ENCODE measurements at regions not wholly inside any gene's neighbourhood (a gene's known extent, or its start where the extent isn't known, plus 50 kb on each side); places are given as distances from the start of the nearest gene placed in this dataset.
"Not testable (repeated sequence)": the region's sequence is repeated elsewhere in the genome, so short reads cannot be mapped to it uniquely, and the experiment has no call there.

DNA sequence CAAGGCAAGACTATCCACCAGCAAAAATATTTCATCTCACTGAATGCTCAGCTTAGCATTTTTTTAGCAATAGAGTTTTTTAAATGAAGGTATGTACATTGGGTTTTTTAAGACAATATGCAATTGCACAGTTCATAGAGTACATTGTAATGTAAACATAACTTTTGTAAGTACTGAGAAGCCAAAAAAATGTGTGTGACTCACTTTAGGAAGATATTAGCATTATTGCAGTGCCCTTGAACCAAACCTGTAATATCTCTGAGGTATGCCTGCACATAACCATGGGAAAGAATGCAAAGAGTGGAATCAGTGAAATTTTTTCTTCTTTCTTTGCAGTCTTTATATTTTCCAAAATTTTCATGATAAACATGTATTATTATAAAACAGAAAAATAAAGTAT, 1533.3 kb upstream of the WWC1 start:
- no peak for DNase-seq

DNA sequence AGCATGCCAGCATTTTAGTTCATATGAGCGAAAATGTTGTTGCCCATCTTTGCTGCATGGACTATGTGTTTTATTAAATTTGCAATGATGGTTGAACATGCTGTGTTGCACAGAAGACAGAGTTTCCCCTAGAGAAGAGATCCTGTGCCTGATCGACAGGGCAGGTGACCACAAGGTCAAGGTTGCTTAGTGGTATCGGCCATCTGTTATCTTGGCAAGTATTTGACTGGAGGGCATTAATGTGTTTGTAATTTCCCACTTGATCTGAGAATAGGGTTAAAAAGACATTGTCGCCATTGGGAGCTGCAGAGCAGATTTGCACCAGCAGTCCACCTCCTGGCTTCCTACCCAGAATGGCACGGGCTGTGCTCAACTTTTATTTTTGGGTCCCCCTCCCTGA, 1523.6 kb upstream of the WWC1 start:
- DNase-seq, result no peak

DNA sequence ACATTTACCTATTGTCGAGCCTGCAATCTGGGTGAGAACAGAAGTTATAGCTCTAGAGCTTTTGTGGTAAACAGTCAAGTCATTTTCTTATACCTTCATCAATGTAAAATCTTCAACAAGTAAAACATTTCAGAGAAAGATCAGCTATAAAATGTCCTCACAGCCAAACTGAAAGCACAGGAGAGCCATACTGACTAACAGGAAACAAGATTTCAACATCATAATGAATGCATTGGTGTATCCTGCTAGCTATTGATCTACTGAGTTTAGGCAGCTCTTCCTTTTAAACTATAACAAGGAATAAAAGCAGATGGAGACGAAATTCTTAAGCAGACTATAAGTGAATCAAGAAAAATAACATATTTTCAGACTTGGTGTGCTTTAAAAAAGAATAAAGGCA, 1522.9 kb upstream of the WWC1 start:
- no peak for DNase-seq

DNA sequence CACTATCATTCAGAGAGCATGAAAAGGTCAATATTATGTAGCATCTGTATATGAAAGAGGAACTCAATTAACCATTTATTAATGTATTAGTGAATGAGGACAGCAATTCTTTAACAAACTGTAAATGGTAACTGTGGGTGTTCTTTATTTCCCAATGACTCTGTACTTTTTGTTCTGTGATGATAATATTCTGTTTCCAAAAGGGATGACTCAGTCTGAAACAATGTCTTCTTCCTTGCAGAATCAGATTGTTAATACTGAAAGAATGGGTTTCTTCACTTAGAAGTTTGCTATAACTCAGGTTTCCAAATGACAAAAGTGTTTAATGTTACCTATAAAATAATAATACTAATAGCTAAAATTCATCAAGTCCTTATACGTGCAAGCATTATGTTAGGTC, 1518.7 kb upstream of the WWC1 start:
- no peak for DNase-seq

DNA sequence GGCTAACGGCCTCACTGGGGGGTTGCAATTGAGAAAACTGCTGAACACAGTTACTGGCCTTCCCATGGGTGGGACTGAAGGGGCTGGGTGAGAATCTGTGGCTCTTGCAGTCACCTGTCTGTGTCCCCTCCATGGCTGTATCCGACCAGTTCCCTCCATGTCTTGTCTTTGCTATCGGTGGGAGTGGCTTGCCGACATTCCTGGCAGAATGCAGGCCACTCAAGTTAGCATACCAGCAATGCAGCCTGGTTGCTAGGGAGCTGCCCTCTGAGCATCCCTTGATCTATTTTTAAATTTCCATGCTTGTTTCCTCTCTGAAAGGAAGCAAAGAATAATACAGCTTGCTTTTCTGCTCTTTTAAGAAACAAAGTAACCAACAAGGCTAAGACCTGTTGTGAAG, 1509.7 kb upstream of the WWC1 start:
- no peak for DNase-seq

DNA sequence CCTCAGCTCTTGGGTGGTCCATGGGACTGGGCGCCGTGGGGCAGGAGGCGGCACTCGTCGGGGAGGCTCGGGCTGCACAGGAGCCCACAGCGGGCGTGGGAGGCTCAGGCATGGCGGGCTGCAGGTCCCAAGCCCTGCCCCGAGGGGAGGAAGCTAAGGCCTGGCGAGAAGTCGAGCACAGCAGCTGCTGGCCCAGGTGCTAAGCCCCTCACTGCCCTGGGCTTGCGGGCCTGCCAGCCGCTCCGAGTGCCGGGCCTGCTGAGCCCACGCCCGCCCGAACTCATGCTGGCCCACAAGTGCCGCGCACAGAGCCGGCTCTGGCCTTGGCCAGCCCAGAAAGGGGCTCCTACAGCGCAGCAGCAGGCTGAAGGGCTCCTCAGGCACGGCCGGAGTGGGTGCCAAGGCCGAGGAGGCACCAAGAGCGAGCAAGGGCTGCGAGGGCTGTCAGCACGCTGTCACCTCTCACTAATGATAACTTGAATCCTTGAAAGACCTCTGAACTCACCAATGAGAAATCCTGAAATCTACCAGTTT, 1506.8 kb upstream of the WWC1 start:
- DNase-seq, result no peak

DNA sequence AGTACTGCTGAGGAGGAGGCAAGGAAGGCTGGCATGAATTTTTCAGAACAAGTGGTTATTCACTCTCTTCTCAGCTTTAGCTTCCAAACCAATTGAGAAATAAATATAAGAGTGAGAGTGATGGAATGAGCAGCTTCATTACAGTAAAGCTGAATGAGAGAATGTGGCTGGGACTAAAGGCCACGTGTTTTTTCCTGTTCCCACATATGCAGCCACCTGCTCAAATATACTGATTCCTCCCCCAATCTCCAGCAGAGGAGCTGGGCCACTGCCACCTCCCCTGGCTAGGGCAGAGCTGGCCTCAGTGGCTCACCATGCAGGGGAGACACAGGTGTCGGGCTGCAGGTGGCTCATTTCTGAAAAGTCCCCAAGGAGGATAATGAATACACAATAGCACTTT, 1505.3 kb upstream of the WWC1 start:
- no peak for DNase-seq

DNA sequence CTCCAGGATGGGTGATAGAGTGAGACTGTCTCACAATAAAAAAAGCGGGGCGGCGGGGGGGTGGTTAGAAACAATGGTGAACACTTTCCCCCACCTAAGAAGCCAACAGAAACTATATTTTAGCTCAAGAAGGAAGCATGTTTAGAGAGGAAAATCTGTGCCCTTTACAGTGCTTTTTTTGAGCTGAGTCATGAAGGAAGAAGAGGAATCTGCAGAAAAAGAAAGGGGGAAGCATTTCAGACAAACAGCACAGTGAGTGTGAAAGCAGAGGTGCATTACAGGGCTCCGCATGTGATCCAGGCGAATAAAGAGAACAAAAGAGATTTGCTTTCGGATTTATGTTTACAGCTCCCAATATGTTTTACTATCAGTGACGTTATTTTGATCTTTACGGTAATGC, 1504.6 kb upstream of the WWC1 start:
- no peak for DNase-seq

DNA sequence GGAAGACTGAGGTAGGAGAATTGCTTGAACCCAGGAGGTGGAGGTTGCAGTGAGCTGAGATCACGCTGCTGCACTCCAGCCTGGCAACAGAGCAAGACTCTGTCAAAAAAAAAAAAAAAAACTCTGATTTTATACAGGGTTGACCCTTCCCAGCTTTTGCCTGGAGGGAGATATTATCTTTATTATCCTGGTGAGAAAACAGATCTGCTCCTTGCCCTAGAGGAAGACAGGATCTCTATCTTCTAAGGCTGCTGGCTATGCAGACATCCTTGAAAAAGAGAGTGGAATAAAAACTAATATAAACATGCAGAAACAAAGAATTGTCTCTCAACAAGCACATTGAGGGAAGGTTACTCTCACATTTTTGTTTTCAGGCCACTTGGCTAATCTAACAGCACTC, 1503.4 kb upstream of the WWC1 start:
- DNase-seq, result no peak

DNA sequence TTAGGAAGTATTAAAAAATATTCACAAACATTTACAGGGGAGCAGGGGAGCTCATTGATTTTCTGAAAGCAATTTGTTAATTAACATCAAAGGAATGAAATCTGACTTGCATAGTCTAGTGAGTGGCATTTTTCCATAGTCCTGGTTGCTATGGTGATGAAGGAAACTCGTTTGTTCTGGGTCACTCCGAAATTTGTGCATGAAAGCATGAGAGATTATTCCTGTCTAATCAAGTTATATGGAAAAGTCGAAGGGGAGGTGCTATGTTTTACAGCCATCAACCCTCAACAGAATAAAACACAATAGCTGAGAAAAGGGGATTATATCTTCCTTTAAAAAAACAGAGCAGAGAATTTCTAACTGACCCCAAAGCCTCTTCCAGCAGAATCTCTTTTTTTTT, 1495.7 kb upstream of the WWC1 start:
- no peak for DNase-seq

DNA sequence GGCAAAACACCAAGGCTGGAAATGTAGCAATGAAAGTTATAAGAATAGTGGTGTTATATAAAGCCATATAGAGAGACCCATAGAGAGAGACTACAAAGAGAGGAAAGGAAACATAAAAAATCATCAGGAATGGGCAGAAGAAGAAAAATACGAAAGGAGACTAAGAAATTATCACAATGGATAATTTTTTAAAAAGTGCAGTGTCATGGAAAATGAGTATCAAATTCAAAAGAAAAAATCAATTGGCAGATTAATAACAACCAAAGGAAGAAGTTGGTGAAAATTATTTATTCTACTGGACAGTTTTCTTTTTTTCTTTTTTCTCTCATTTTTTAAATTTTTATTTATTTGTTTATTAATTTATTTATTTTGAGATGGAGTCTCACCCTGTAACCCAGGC, 1488.4 kb upstream of the WWC1 start:
- no peak for DNase-seq

DNA sequence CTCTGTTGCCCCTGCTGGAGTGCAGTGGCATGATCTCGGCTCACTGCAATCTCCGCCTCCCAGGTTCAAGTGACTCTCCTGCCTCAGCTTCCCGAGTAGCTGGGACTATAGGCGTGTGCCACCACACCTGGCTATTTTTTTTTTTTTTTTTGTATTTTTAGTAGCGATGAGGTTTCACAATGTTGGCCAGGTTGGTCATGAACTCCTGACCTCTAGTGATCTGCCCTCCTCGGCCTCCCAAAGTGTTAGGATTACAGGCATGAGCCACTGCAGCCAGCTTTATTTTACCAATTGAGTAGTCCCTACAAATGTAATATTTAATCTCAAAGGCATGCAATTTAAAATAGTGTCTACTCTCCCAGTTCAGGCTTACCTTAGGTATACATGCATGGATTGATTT, 1487.2 kb upstream of the WWC1 start:
- not testable (repeated sequence) for DNase-seq

DNA sequence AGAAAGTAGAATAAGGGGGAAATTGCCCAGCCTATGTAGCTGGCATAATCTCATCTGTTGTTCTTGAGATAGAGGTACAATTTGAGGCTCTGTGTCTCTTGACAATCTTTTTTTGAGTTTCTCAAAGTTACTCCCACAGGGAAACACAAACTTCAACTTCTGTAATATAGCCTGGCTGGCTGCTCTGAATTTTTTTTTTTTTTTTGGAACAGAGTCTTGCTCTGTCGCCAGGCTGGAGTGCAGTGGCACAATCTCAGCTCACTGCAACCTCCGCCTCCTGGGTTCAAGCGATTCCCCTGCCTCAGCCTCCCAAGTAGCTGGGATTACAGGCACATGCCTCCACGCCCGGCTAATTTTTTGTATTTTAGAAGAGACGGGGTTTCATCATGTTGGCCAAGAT, 1486.8 kb upstream of the WWC1 start:
- not testable (repeated sequence) for DNase-seq

DNA sequence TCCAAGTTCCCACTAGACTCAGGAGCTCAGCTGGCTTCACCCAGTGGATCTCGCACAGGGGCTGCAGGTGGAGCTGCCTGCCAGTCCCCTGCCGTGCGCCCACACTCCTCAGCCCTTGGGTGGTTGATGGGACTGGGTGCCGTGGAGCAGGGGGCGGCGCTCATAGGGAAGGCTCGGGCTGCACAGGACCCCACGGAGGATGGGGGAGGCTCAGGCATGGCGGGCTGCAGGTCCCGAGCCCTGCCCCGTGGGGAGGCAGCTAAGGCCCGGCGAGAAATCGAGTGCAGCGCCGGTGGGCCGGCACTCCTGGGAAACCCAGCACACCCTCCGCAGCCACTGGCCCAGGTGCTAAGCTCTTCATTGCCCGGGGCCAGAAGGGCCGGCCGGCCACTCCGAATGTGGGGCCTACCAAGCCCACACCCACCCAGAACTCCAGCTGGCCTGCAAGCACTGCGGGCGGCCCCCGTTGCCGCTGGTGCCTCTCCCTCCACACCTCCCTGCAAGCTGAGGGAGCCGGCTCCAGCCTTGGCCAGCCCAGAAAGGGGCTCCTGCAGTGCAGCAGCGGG, 1481.3 kb upstream of the WWC1 start:
- not testable (repeated sequence) for DNase-seq

DNA sequence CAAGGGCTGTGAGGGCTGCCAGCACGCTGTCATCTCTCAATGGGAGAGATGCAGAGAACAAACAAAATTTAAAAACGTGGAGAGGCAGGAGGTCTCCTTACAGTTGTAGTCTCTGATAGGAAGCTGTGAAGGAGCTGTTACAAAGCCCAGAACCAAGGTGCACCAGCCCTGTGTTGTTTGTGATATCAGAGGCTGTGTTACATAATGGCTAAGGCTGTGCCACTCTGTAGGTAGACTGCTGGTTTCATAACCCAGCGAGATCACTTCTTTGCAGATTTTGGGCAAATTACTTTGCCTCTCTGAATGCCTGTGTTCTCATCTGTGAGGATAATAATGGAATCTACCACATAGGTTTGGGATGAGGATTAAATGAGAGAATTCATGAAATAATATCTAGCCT, 1480.7 kb upstream of the WWC1 start:
- DNase-seq, result no peak

DNA sequence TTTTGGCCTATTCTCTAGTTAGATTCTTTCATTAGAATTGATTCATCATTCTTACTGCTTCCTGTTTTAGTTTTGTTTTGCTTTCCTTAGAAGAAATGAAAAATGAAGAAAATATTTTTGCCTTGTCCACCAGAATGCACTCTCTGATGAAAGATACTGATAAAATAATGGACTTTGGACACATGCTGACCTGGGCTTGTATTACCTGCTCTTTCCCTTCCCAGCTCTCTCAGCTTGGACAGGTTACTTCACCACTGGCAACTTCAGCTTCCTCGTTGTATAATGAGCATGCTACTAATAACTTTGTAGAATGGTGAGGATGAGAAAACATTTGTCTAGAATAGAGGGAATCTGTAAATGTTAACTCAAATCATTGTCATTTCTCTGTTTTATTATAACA, 1468.1 kb upstream of the WWC1 start:
- no peak for DNase-seq

DNA sequence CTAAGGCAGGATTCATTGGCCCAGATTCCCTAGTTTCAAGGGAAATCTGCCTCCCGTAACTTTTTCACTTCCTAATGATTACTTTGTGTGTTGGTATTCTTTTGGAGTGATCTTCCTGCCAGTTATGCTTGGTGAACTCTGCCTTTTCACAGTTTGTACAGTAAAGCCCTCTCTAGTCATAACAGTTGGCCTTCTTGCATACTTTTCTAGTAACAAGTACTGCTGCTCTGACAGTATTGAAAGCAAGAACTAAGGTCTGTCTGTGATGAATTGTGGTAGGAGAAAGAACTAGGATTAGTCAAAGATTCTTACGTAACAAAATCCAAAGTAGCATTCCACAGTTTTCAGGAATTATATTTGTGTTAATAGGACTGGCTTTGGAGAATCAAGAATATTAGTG, 1457.2 kb upstream of the WWC1 start:
- no peak for DNase-seq

DNA sequence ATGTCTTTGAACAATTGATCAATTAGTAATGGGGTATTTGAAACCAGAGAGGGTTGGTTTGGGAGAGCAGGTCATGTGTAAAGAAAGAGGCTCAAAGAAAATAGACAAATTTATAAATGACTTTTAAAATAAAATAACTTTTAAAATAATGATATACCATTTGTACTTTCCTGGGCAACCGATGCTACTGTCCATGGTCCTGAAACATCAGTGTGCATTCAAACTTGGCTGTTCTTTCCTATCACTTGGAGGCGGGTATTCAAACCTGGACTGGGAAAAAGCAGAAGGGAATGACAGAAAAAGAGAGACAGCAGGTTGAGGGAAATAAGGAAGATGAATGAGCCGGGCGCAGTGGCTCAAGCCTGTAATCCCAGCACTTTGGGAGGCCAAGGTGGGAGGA, 1446.4 kb upstream of the WWC1 start:
- DNase-seq, result no peak

DNA sequence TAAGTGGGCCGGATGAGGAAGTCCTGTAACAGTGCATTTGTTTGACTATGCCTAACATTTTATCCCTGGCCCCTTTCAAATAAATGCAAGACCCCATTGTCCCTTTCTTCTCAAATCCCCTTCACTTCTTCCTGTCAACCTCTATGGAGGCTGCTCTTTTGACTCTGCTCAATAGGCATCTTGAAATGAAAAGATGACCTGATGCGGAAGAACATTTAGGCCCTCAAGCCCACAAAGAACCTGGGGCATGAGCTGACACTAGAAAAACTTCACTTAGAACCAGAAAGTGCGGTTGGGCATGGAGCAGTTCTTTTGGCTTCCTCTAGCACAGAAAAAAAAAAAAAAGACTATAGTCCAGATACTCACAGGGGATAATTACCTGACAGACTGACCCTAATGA, 1434.7 kb upstream of the WWC1 start:
- DNase-seq, result no peak

DNA sequence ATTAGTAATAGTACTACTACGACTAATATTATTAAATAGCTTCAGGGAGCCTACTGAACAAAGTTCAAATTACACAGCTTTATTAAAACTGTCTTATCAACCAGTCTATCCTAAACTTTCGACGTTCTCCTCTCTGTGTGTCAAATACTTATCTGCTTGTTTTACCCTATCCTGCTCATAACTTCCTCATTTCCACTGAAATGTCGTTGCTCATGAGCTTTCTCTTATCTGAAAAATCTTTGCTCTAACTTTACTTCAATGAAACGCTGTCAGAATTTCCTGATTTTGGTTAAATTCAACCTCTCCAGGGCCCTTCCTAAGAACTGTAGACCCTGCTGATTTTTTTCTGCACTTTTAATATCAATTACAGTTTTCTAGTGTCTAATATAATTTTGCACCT, 1431.0 kb upstream of the WWC1 start:
- DNase-seq, result no peak

DNA sequence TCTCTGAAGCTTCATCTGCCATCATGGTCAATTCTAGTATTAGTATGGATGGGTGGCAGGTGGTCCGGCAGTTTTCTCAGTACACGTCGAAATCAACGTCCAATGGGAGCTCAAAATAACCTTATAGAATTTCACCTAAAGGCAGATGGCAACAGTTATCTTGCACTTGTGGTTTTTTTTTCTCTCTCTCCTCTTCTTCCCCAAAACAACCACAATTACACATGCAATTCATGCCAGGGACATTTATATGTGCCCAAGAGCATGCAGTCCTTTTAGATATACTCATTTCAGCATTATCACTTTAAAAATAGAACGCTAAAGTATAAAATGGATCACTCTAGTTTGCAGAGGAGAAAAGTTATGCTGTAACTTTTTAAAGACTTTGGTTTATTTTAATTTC, 1428.9 kb upstream of the WWC1 start:
- DNase-seq, result no peak

DNA sequence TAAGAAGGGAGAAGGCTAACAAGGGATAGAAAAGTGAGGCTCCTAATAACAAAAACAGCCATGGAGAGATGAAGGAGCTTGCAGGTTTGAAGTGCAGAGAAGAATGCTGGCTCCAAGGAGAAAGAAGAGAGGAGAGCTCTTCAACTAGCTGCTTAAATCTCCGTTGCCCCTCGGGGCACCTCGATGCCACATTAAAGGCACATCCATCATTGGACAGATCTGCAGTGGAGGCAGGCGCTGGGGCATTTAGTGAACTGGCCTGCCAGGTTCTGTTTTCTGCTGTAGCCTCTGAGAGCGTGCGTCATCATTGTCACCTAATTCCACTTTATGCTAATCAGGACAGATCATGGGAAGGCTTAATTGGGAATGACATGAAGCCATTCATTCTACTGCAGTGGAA, 1426.2 kb upstream of the WWC1 start:
- no peak for DNase-seq

DNA sequence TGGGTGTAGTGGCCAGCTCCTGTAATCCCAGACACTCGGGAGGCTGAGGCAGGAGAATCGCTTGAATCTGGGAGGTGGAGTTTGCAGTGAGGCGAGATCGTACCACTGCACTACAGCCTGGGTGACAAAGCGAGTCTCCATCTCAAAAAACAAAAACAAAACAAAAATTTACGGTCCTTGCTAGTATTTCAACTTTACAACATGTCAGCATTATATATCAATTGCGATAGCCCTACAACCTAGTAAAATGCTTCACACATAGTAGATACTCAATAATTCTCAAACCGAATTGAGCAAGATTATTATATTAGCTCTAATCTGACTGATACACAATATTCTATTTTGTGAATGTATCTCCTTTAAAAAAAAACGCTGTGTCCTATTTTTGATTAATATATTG, 1411.0 kb upstream of the WWC1 start:
- no peak for DNase-seq

DNA sequence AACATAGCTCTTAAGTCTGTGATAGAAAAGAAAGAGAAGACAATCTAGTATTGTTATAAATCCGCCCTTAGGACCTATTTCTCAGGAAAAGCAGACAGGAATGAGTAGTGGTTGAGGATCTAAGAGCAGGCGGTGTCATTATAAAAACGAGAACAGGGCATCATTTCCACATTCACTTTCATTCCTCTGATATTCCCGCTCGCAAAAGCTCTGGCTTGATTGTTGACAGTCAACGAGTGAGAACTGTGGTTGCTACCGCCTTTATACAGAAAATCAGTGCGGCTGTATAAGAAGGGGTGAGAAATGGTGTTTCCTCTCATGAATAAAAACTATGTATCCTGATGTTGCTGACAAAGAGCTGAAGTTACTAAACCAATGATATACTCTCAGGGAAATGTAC, 1409.6 kb upstream of the WWC1 start:
- no peak for DNase-seq
